H1 (cell line): ENCODE measurements at regions not wholly inside any gene's neighbourhood (a gene's known extent, or its start where the extent isn't known, plus 50 kb on each side); places are given as distances from the start of the nearest gene placed in this dataset.

Experiments
- CTCF ChIA-PET: fragments of 300-600 bp; sonication (Branson Sonifier 250); formaldehyde crosslinking; loops from one replicate; lab custom pipeline; 2021; ENCODE audit not compliant: partially characterized antibody; lab: Charles Lee
- POLR2A ChIA-PET: fragments of 300-600 bp; sonication (Branson Sonifier 250); formaldehyde crosslinking; loops from one replicate; lab custom pipeline; 2021; ENCODE audit warnings: inconsistent platforms; ENCODE audit not compliant: partially characterized antibody; lab: Charles Lee
- DNase-seq, 2 experiments: peaks; one replicate each; pipeline versions ENCODE4 v3.0.0 to v3.0.0-alpha.2; 2010 to 2022; ENCODE audit warnings: low spot score in 2 of 2, low read depth in 1 of 2, mixed read lengths in 1 of 2
- FAIRE-seq: peaks from 2 replicates; lab custom pipeline; 2011; peaks lifted over from hg19 to GRCh38; lab: Jason Lieb, UNC
- H2AFZ ChIP-seq: 2 replicates; pipeline ENCODE4 v1.8.1; 2012; ENCODE audit warnings: low read length, inconsistent platforms
- H2AK5ac ChIP-seq: 2 replicates; pipeline ENCODE4 v1.6.1; 2013; ENCODE audit warnings: low read depth, low read length
- H2BK120ac ChIP-seq: replicated peaks from 2 replicates; pipeline ENCODE3; 2013; ENCODE audit warnings: low read depth, low read length, inconsistent platforms
- H2BK12ac ChIP-seq: 2 replicates; pipeline ENCODE4 v1.6.1; 2013; ENCODE audit warnings: low read depth, low read length
- H2BK15ac ChIP-seq: 2 replicates; pipeline ENCODE4 v1.6.1; 2013; ENCODE audit warnings: low read length
- H2BK20ac ChIP-seq: 2 replicates; pipeline ENCODE4 v1.6.1; 2013; ENCODE audit warnings: low read length
- H2BK5ac ChIP-seq: 2 replicates; pipeline ENCODE4 v1.6.1; 2013; ENCODE audit warnings: low read depth, low read length
- H3K14ac ChIP-seq: 2 replicates; pipeline ENCODE4 v1.6.1; 2013; ENCODE audit warnings: inconsistent platforms; ENCODE audit not compliant: insufficient read length
- H3K18ac ChIP-seq: 2 replicates; pipeline ENCODE4 v1.6.1; 2013; ENCODE audit warnings: low read length; ENCODE audit errors: extremely low read depth
- H3K23ac ChIP-seq: 2 replicates; pipeline ENCODE4 v1.6.1; 2013; ENCODE audit warnings: inconsistent platforms; ENCODE audit not compliant: insufficient read length
- H3K23me2 ChIP-seq: 2 replicates; pipeline ENCODE4 v1.6.1; 2013; ENCODE audit warnings: low read depth, low read length
- H3K27ac ChIP-seq: 2 replicates; pipeline ENCODE4 v1.6.1; 2011; ENCODE audit warnings: low read depth, low read length, inconsistent platforms
- H3K27me3 ChIP-seq, 4 experiments: replicated peaks in 1 of 4; 1 replicate in 1 of 4; 2 replicates in 3 of 4; pipeline versions ENCODE4 v1.6.1 to v1.8.1; 2011 to 2013; ENCODE audit warnings: low read length in 3 of 4, mild to moderate bottlenecking in 3 of 4, inconsistent platforms in 2 of 4, mixed read lengths in 2 of 4, moderate library complexity in 1 of 4; ENCODE audit not compliant: control insufficient read depth in 3 of 4, insufficient read depth in 3 of 4; ENCODE audit errors: extremely low read depth in 1 of 4
- H3K36me3 ChIP-seq, 4 experiments: 2 replicates each; pipeline versions ENCODE4 v1.6.1 to v1.8.1; 2011 to 2013; ENCODE audit warnings: mild to moderate bottlenecking in 4 of 4, low read length in 3 of 4, moderate library complexity in 2 of 4, control low read depth in 1 of 4, inconsistent platforms in 1 of 4; ENCODE audit not compliant: insufficient read depth in 4 of 4, control insufficient read depth in 2 of 4
- H3K4ac ChIP-seq: replicated peaks from 2 replicates; pipeline ENCODE3; 2013; ENCODE audit warnings: low read length, low read depth, mixed read lengths, inconsistent platforms; ENCODE audit not compliant: insufficient read length
- H3K4me1 ChIP-seq, 4 experiments: replicated peaks in 1 of 4; 1 replicate in 1 of 4; 2 replicates in 3 of 4; pipeline versions ENCODE4 v1.6.1 to v1.8.1; 2011 to 2013; ENCODE audit warnings: low read length in 3 of 4, inconsistent platforms in 2 of 4, mixed read lengths in 1 of 4; ENCODE audit not compliant: insufficient read depth in 4 of 4, control insufficient read depth in 3 of 4
- H3K4me2 ChIP-seq, 2 experiments: 2 replicates each; pipeline versions ENCODE4 v1.6.1 to v1.8.1; 2011 to 2013; ENCODE audit warnings: low read depth in 2 of 2, low read length in 2 of 2, control low read depth in 1 of 2, inconsistent platforms in 1 of 2, mild to moderate bottlenecking in 1 of 2; ENCODE audit not compliant: insufficient read depth in 1 of 2
- H3K4me3 ChIP-seq, 4 experiments: fragments of 200-600, 300-600 bp in 1 of 4; sonication (generic), shearing (Covaris generic), sonication (Bioruptor Twin) in 1 of 4; 2 replicates each; pipeline versions ENCODE4 v1.5.1 to v1.8.1; 2011 to 2016; ENCODE audit warnings: low read length in 4 of 4, low read depth in 3 of 4, control low read depth in 2 of 4, inconsistent platforms in 2 of 4, mild to moderate bottlenecking in 2 of 4, mixed read lengths in 1 of 4, moderate library complexity in 1 of 4; ENCODE audit not compliant: insufficient read depth in 2 of 4; ENCODE audit errors: extremely low read depth in 1 of 4
- H3K56ac ChIP-seq: replicated peaks from 2 replicates; pipeline ENCODE3; 2013; ENCODE audit warnings: low read depth, mild to moderate bottlenecking, mixed read lengths, low read length, inconsistent platforms; ENCODE audit not compliant: insufficient read length
- H3K79me1 ChIP-seq: 2 replicates; pipeline ENCODE4 v1.6.1; 2013; ENCODE audit warnings: low read depth, low read length, control low read depth
- H3K79me2 ChIP-seq, 2 experiments: 2 replicates each; pipeline versions ENCODE4 v1.6.1 to v1.8.1; 2012 to 2013; ENCODE audit warnings: low read length in 2 of 2, mild to moderate bottlenecking in 2 of 2, inconsistent platforms in 1 of 2; ENCODE audit not compliant: insufficient read depth in 2 of 2, control insufficient read depth in 1 of 2
- H3K9ac ChIP-seq, 4 experiments: replicated peaks in 1 of 4; 1 replicate in 1 of 4; 2 replicates in 3 of 4; pipeline versions ENCODE4 v1.6.1 to v1.8.1; 2011 to 2013; ENCODE audit warnings: low read depth in 3 of 4, low read length in 3 of 4, control low read depth in 2 of 4, mild to moderate bottlenecking in 2 of 4, moderate library complexity in 2 of 4, inconsistent platforms in 1 of 4; ENCODE audit errors: extremely low read depth in 1 of 4
- H3K9me3 ChIP-seq, 2 experiments: 2 replicates each; pipeline versions ENCODE4 v1.6.1 to v1.8.1; 2012 to 2013; ENCODE audit warnings: mild to moderate bottlenecking in 2 of 2, moderate library complexity in 2 of 2, control low read depth in 1 of 2, inconsistent platforms in 1 of 2, low read depth in 1 of 2, low read length in 1 of 2, mixed read lengths in 1 of 2; ENCODE audit not compliant: insufficient read depth in 2 of 2
- H4K20me1 ChIP-seq, 2 experiments: replicated peaks in 1 of 2; 2 replicates each; pipeline versions ENCODE3 to v1.8.1; 2011 to 2013; ENCODE audit warnings: inconsistent platforms in 2 of 2, low read length in 2 of 2, mild to moderate bottlenecking in 1 of 2; ENCODE audit not compliant: insufficient read depth in 2 of 2, control insufficient read depth in 1 of 2
- H4K5ac ChIP-seq: 2 replicates; pipeline ENCODE4 v1.6.1; 2013; ENCODE audit warnings: low read length, low read depth, mixed read lengths, inconsistent platforms; ENCODE audit not compliant: insufficient read length
- H4K8ac ChIP-seq: 2 replicates; pipeline ENCODE4 v1.8.0; 2013; ENCODE audit warnings: mild to moderate bottlenecking, moderate library complexity, low read length, inconsistent platforms; ENCODE audit not compliant: insufficient read depth; ENCODE audit errors: extremely low read depth
- H4K91ac ChIP-seq: replicated peaks from 2 replicates; pipeline ENCODE3; 2013; ENCODE audit warnings: low read length, mixed read lengths, inconsistent platforms; ENCODE audit not compliant: insufficient read length
- ASH2L ChIP-seq: fragments of 200-600, 300-600 bp; sonication (generic); IDR thresholded peaks from one replicate; pipeline ENCODE4 v1.7.1; 2017; ENCODE audit warnings: low read length
- BACH1 ChIP-seq: IDR thresholded peaks from 2 replicates; pipeline ENCODE4 v1.6.1; 2012; ENCODE audit warnings: low read length, improper control_type of control experiment
- CEBPB ChIP-seq: IDR thresholded peaks from 2 replicates; pipeline ENCODE4 v1.6.1; 2012; ENCODE audit warnings: low read depth, low read length
- CTBP2 ChIP-seq: IDR thresholded peaks from 2 replicates; pipeline ENCODE4 v1.7.0; 2011; ENCODE audit warnings: borderline replicate concordance, mild to moderate bottlenecking, moderate library complexity, mixed read lengths, low read length; ENCODE audit not compliant: insufficient read depth, insufficient read length
- HDAC6 ChIP-seq: IDR thresholded peaks from one replicate; pipeline ENCODE4 v1.7.1; 2012; ENCODE audit warnings: low read depth, mild to moderate bottlenecking, inconsistent platforms, low read length, moderate library complexity
- JUN ChIP-seq: IDR thresholded peaks from 2 replicates; pipeline ENCODE4 v1.6.1; 2011; ENCODE audit warnings: low read depth, mild to moderate bottlenecking, improper control_type of control experiment, low read length
- MAFK ChIP-seq: IDR thresholded peaks from 2 replicates; pipeline ENCODE4 v1.6.1; 2012; ENCODE audit warnings: low read depth, mild to moderate bottlenecking, improper control_type of control experiment, low read length
- RAD21 ChIP-seq, 2 experiments: IDR thresholded peaks in 1 of 2; conservative IDR thresholded peaks in 1 of 2; 2 replicates each; pipeline ENCODE4 v1.6.1; 2011; ENCODE audit warnings: low read depth in 2 of 2, low read length in 2 of 2, improper control_type of control experiment in 1 of 2, inconsistent platforms in 1 of 2, mild to moderate bottlenecking in 1 of 2, moderate library complexity in 1 of 2
- TCF12 ChIP-seq: IDR thresholded peaks from 2 replicates; pipeline ENCODE4 v1.6.1; 2011; ENCODE audit warnings: low read depth, mild to moderate bottlenecking, low read length
- WGBS, 2 experiments: shearing (Covaris generic) in 1 of 2; methylation state at CpG; one replicate each; pipeline versions ENCODE4 v1.1.6 to v1.1.7; 2013 to 2015; ENCODE audit warnings: low lambda C conversion rate in 2 of 2, mixed read lengths in 2 of 2, inconsistent platforms in 1 of 2, low coverage in 1 of 2, missing lambda C conversion rate in 1 of 2; ENCODE audit not compliant: insufficient replicate concordance in 2 of 2, insufficient coverage in 1 of 2, insufficient read length in 1 of 2; ENCODE audit errors: extremely low coverage in 1 of 2, missing lambda C conversion rate in 1 of 2; 5-methylcytosine and 5-hydroxymethylcytosine counted together

DNA sequence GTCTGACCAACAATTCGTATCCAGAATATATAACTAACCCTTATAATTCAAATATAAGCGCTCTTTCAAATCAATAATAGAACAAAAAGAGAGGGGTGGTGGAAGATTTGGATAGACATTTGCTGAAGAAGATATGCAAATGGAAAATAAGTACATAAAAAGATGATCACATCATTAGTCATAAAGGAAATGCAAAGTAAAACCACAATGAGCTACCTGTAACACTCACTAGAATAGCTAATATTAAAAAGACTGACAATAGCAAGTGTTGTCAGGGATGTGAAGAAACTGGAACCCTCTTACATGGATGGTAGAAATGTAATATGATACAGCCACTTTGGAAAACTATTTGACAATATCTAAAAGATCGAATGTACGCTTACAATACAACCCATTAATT, 84.9 kb upstream of the MRPS9 start:
- TF ChIP-seq TCF12 (no peak), ASH2L (no peak), BACH1 (no peak), RAD21 (IDR thresholded peaks at IDR 0.05 in 1 of 2, conservative IDR thresholded peaks at IDR 0.05 in 1 of 2; ENCODE audit: low read depth in 2 of 2, low read length in 2 of 2) (no peak), JUN (no peak), MAFK (no peak), HDAC6 (no peak), CEBPB (no peak), CTBP2 (no peak)
- TF ChIP-seq, all 59 proteins: peak for 0
- FAIRE-seq (no peak), DNase-seq (no peak)
- ChIA-PET POLR2A (no interaction called here), CTCF (no interaction called here)
- WGBS, 2 experiments, result 87% methylated on average over 4 of the region's 4 CpGs; no CpG with 5 or more reads in 1 of the 2 experiments
- no peak overlapping the region for H3K27ac ChIP-seq
- no peak overlapping the region for H3K56ac ChIP-seq
- no peaks in the 10 kb centered on the region for H4K20me1 ChIP-seq
- H2BK5ac ChIP-seq, result no peak overlapping the region
- no peak overlapping the region for H4K5ac ChIP-seq
- no peaks in the 10 kb centered on the region for H3K36me3 ChIP-seq
- H3K23me2 ChIP-seq, result no peaks in the 10 kb centered on the region
- H3K79me2 ChIP-seq, result no peaks in the 10 kb centered on the region
- no peak overlapping the region for H3K18ac ChIP-seq
- no peak overlapping the region for H3K9ac ChIP-seq
- no peak overlapping the region for H3K4me3 ChIP-seq
- H3K27me3 ChIP-seq, result no peaks in the 10 kb centered on the region
- no peak overlapping the region for H4K8ac ChIP-seq
- no peak overlapping the region for H3K4ac ChIP-seq
- no peak overlapping the region for H2BK15ac ChIP-seq
- no peak overlapping the region for H2AFZ ChIP-seq
- H3K4me1 ChIP-seq, result no peaks in the 10 kb centered on the region; a peak in 1 of 7 replicates
- no peaks in the 10 kb centered on the region for H3K79me1 ChIP-seq
- no peak overlapping the region for H4K91ac ChIP-seq
- H3K23ac ChIP-seq, result no peak overlapping the region
- H2AK5ac ChIP-seq, result no peak overlapping the region
- no peaks in the 10 kb centered on the region for H3K9me3 ChIP-seq
- H2BK120ac ChIP-seq, result no peak overlapping the region
- no peak overlapping the region for H3K14ac ChIP-seq
- H2BK12ac ChIP-seq, result no peak overlapping the region
- H2BK20ac ChIP-seq, result no peak overlapping the region
- no peak overlapping the region for H3K4me2 ChIP-seq
